ENCODE measurements at regions not wholly inside any gene's neighbourhood (a gene's known extent, or its start where the extent isn't known, plus 50 kb on each side); places are given as distances from the start of the nearest gene placed in this dataset.
"Not testable (repeated sequence)": the region's sequence is repeated elsewhere in the genome, so short reads cannot be mapped to it uniquely, and the experiment has no call there.

DNA sequence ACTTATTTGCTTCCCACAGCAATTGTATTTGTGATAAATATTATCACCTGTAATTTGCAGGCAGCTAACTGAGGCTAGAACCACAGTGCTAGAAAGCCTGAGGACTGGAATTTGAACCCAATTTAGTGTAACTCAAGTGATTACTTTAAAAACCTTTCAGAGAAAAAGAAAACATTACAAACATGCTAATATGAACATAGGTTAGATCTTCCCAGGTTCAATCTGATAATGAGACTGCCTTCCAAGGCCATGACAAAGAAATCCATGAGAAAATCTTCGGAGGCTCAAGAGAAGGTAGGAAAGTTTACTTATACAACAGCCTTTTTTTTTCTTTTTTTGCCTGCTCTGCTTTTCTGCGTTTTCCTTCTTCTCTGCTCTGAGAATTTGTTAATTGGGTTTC is 620.6 kb upstream of the CCNG1 start (continued):
- TF ChIP-seq PBX3 (IDR thresholded peaks at IDR 0.05) (no peak), GABPA (IDR thresholded peaks at IDR 0.05; ENCODE audit: low read depth) (no peak)

DNA sequence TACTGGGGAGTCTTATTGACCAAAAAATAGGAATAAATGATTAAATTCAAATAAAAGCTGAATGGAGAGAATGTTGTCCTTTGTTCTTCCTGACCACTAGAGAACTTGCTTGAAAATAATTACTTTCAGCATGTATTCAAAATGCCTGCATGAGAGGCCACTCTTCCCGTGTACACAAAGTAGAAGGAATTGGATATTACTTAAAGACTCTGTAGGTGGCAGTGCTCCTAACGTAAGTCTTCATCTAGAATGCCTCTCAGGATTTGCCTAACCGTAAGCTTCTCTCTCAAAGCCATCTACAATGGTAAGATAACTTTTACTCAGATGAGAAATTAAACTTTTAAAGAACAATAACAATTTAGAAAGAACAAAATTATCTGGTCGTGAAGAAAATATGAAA is 620.0 kb upstream of the CCNG1 start:
- no peaks in the 10 kb centered on the region for H3K79me2 ChIP-seq (ENCODE audit: insufficient read depth)
- DNase-seq: no peak
- no peak overlapping the region for H3K4me3 ChIP-seq (ENCODE audit: low read depth in 2 of 2, low read length in 1 of 2)
- H3K36me3 ChIP-seq (replicated peaks in 1 of 2; ENCODE audit: control insufficient read depth in 1 of 2, insufficient read depth in 2 of 2, low read length in 1 of 2): no peaks in the 10 kb centered on the region
- H3K9ac ChIP-seq: no peak overlapping the region
- TF ChIP-seq POLR2AphosphoS5 (IDR thresholded peaks at IDR 0.05; ENCODE audit: low read depth, low read length) (no peak), EP300 (IDR thresholded peaks at IDR 0.05; ENCODE audit: borderline replicate concordance in 1 of 2, low read depth in 1 of 2, low read length in 1 of 2) (no peak), YY1 (IDR thresholded peaks at IDR 0.05; ENCODE audit: low read depth) (no peak), MEF2A (IDR thresholded peaks at IDR 0.05; ENCODE audit: borderline replicate concordance, low read depth) (no peak), RAD21 (IDR thresholded peaks at IDR 0.05; ENCODE audit: low read length) (no peak), GATA2 (CRISPR knock-in tag; IDR thresholded peaks at IDR 0.05) (no peak), FOSL2 (IDR thresholded peaks at IDR 0.05; ENCODE audit: borderline replicate concordance, low read depth) (no peak), EZH2phosphoT487 (IDR thresholded peaks at IDR 0.05; ENCODE audit: borderline replicate concordance, low read depth) (no peak), NRF1 (IDR thresholded peaks at IDR 0.05; ENCODE audit: low read depth, low read length) (no peak), REST (IDR thresholded peaks at IDR 0.05; ENCODE audit: low read depth, low read length) (no peak), RCOR1 (IDR thresholded peaks at IDR 0.05; ENCODE audit: low read length) (no peak), TAF1 (IDR thresholded peaks at IDR 0.05; ENCODE audit: borderline replicate concordance, low read depth, low read length) (no peak), JUND (IDR thresholded peaks at IDR 0.05) (no peak), TCF12 (IDR thresholded peaks at IDR 0.05) (no peak), FOXJ3 (CRISPR knock-in tag; IDR thresholded peaks at IDR 0.05) (no peak), USF1 (IDR thresholded peaks at IDR 0.05; ENCODE audit: borderline replicate concordance, low read depth) (no peak), IRF3 (IDR thresholded peaks at IDR 0.05; ENCODE audit: low read depth, low read length) (no peak)
- TF ChIP-seq, protein P1, sequence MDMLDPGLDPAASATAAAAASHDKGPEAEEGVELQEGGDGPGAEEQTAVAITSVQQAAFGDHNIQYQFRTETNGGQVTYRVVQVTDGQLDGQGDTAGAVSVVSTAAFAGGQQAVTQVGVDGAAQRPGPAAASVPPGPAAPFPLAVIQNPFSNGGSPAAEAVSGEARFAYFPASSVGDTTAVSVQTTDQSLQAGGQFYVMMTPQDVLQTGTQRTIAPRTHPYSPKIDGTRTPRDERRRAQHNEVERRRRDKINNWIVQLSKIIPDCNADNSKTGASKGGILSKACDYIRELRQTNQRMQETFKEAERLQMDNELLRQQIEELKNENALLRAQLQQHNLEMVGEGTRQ (IDR thresholded peaks at IDR 0.05; ENCODE audit: borderline replicate concordance, low read depth, low read length): no peak
- no peaks in the 10 kb centered on the region for H3K9me2 ChIP-seq
- H3K27me3 ChIP-seq (ENCODE audit: insufficient read depth): no peaks in the 10 kb centered on the region
- no peak overlapping the region for H3K4me2 ChIP-seq
- no peaks in the 10 kb centered on the region for H3K4me1 ChIP-seq (ENCODE audit: control insufficient read depth in 1 of 2, insufficient read depth in 2 of 2, low read depth in 1 of 2, low read length in 1 of 2)
- H3K27ac ChIP-seq (ENCODE audit: low read depth in 2 of 2, low read length in 1 of 2): no peak overlapping the region
- no peak overlapping the region for H2AFZ ChIP-seq (ENCODE audit: low read depth)
- ChIA-PET CTCF (no interaction called here), POLR2A (no interaction called here)
- 5% methylated on average over 4 of the region's 4 CpGs for WGBS (ENCODE audit: low lambda C conversion rate)
- H4K20me1 ChIP-seq (ENCODE audit: insufficient read depth): no peaks in the 10 kb centered on the region
- H3K9me3 ChIP-seq: no peaks in the 10 kb centered on the region
- no peaks in the 10 kb centered on the region for H3F3A ChIP-seq (replicated peaks; ENCODE audit: insufficient read depth)

GRCh38 chr5:162821664-162822063 is 615.7 kb upstream of the CCNG1 start:
- H2AFZ ChIP-seq (ENCODE audit: low read depth); H3K9ac ChIP-seq; H3K27ac ChIP-seq (ENCODE audit: low read depth in 2 of 2, low read length in 1 of 2); H3K4me3 ChIP-seq (ENCODE audit: low read depth in 2 of 2, low read length in 1 of 2); POLR2A ChIA-PET; H3K4me2 ChIP-seq; H3K36me3 ChIP-seq (replicated peaks in 1 of 2; ENCODE audit: control insufficient read depth in 1 of 2, insufficient read depth in 2 of 2, low read length in 1 of 2); H4K20me1 ChIP-seq (ENCODE audit: insufficient read depth); H3K79me2 ChIP-seq (ENCODE audit: insufficient read depth); H3K4me1 ChIP-seq (ENCODE audit: control insufficient read depth in 1 of 2, insufficient read depth in 2 of 2, low read depth in 1 of 2, low read length in 1 of 2); H3K9me3 ChIP-seq; H3K9me2 ChIP-seq; DNase-seq; H3F3A ChIP-seq (replicated peaks; ENCODE audit: insufficient read depth); CTCF ChIA-PET; H3K27me3 ChIP-seq (ENCODE audit: insufficient read depth): not testable (repeated sequence)
- WGBS (ENCODE audit: low lambda C conversion rate): 16% methylated on average over 8 of the region's 8 CpGs

All from SK-N-SH (cell line).